Caco-2 (cell line): ENCODE measurements at regions not wholly inside any gene's neighbourhood (a gene's known extent, or its start where the extent isn't known, plus 50 kb on each side); places are given as distances from the start of the nearest gene placed in this dataset.

ENCODE experiments used
- BruUV-seq: library from RNA; stranded (reverse); fragments of 400-500 nt; replicated peaks from 2 replicates; lab custom pipeline; 2021; lab: Mats Ljungman, UMichigan
- CTCF ChIA-PET: fragments of 300-600 bp; sonication (Branson Sonifier 250); formaldehyde crosslinking; loops from one replicate; lab custom pipeline; 2022; ENCODE audit warnings: antibody characterized with exemption; lab: Charles Lee
- POLR2A ChIA-PET: fragments of 300-600 bp; sonication (Branson Sonifier 250); formaldehyde crosslinking; loops from one replicate; lab custom pipeline; 2022; ENCODE audit warnings: antibody characterized with exemption; lab: Charles Lee
- DNase-seq, 2 experiments: peaks; one replicate each; pipeline versions ENCODE4 v3.0.0 to v3.0.0-alpha.2; 2020 to 2022
- H3K27me3 ChIP-seq: replicated peaks from 2 replicates; pipeline ENCODE4 v1.6.0; 2011; ENCODE audit warnings: low read length; ENCODE audit not compliant: control insufficient read depth, insufficient read depth
- H3K36me3 ChIP-seq: 2 replicates; pipeline ENCODE4 v1.5.1; 2011; ENCODE audit warnings: low read length; ENCODE audit not compliant: control insufficient read depth, insufficient read depth
- H3K4me1 ChIP-seq: fragments of 250-450 bp; sonication (Bioruptor Pico); 2 replicates; pipeline ENCODE4 v1.5.1; 2020; ENCODE audit warnings: mild to moderate bottlenecking
- H3K4me3 ChIP-seq: 2 replicates; pipeline ENCODE4 v1.5.1; 2011; ENCODE audit warnings: low read depth, mild to moderate bottlenecking, control low read depth, low read length
- H3K9me3 ChIP-seq: fragments of 250-450 bp; sonication (Bioruptor Pico); 2 replicates; pipeline ENCODE4 v1.5.1; 2020; ENCODE audit warnings: mild to moderate bottlenecking, moderate library complexity
- H3K27ac Mint-ChIP-seq: one replicate; pipeline ENCODE4 v1.8.0; 2022; ENCODE audit warnings: mixed read lengths; ENCODE audit not compliant: unreplicated experiment
- H3K27me3 Mint-ChIP-seq: one replicate; pipeline ENCODE4 v1.8.0; 2022; ENCODE audit warnings: mixed read lengths; ENCODE audit not compliant: insufficient read depth, unreplicated experiment
- H3K36me3 Mint-ChIP-seq: one replicate; pipeline ENCODE4 v1.8.0; 2022; ENCODE audit warnings: mild to moderate bottlenecking, mixed read lengths; ENCODE audit not compliant: insufficient read depth, unreplicated experiment
- H3K4me1 Mint-ChIP-seq: one replicate; pipeline ENCODE4 v1.8.0; 2022; ENCODE audit warnings: low read depth, mixed read lengths; ENCODE audit not compliant: unreplicated experiment
- H3K4me3 Mint-ChIP-seq: one replicate; pipeline ENCODE4 v1.8.0; 2022; ENCODE audit warnings: mild to moderate bottlenecking, moderate library complexity, mixed read lengths; ENCODE audit not compliant: unreplicated experiment
- H3K9me3 Mint-ChIP-seq: one replicate; pipeline ENCODE4 v1.8.0; 2022; ENCODE audit warnings: mixed read lengths; ENCODE audit not compliant: unreplicated experiment
- CTCF ChIP-seq, 2 experiments: fragments of 200-600 bp in 1 of 2; IDR thresholded peaks; 1 replicate in 1 of 2; 2 replicates in 1 of 2; pipeline versions ENCODE4 v1.5.1 to v1.8.0; 2011 to 2022; ENCODE audit warnings: antibody characterized with exemption in 1 of 2, control low read depth in 1 of 2, inconsistent platforms in 1 of 2, low read depth in 1 of 2, low read length in 1 of 2, mild to moderate bottlenecking in 1 of 2, moderate library complexity in 1 of 2; ENCODE audit not compliant: insufficient read depth in 1 of 2, severe bottlenecking in 1 of 2, unreplicated experiment in 1 of 2
- intact Hi-C: fragments of 100-400 bp; cut with micrococcal nuclease; formaldehyde crosslinking; loops from one replicate; pipeline ENCODE4 v1.10.0; 2022; ENCODE audit not compliant: unreplicated experiment

GRCh38 chr2:104412384-104412783 is 441.5 kb upstream of the POU3F3 start:
- intact Hi-C loops = loop anchor here (1.0 to 10.0 kb wide), 4 partner anchors 158 to 462 kb away; no protein-coding TSS in a partner anchor
- Histone ChIP-seq H3K4me3 (no peak overlapping the region), H3K36me3 (no peaks in the 10 kb centered on the region), H3K9me3 (no peaks in the 10 kb centered on the region), H3K27me3 (no peaks in the 10 kb centered on the region), H3K4me1 (no peaks in the 10 kb centered on the region)
- TF ChIP-seq CTCF (IDR thresholded peaks at IDR 0.05; ENCODE audit: insufficient read depth in 1 of 2, low read depth in 1 of 2, low read length in 1 of 2, severe bottlenecking in 1 of 2, unreplicated experiment in 1 of 2) = peak; percentile 42 to 52
- ChIA-PET CTCF (no interaction called here), POLR2A (no interaction called here)
- Mint-ChIP-seq H3K9me3 (no peaks in the 10 kb centered on the region), H3K36me3 (no peaks in the 10 kb centered on the region), H3K27me3 (peaks cover 23% of the 10 kb centered on the region), H3K4me3 (no peak overlapping the region), H3K27ac (no peak overlapping the region), H3K4me1 (no peaks in the 10 kb centered on the region)
- DNase-seq = peak in 1 of 2 experiments; percentile 44
- no TSS peak for BruUV-seq

- TF ChIP-seq CTCF (IDR thresholded peaks at IDR 0.05; ENCODE audit: insufficient read depth in 1 of 2, low read depth in 1 of 2, low read length in 1 of 2, severe bottlenecking in 1 of 2, unreplicated experiment in 1 of 2) = no peak
- DNase-seq = no peak
- no TSS peak for BruUV-seq
- H3K27me3 Mint-ChIP-seq = peaks cover 21% of the 10 kb centered on the region
- Histone ChIP-seq H3K9me3 (no peaks in the 10 kb centered on the region), H3K4me1 (no peaks in the 10 kb centered on the region), H3K36me3 (no peaks in the 10 kb centered on the region), H3K27me3 (no peaks in the 10 kb centered on the region), H3K4me3 (no peak overlapping the region)
- ChIA-PET POLR2A (no interaction called here), CTCF (interaction anchor here (0.6 kb wide), 1 partner anchor 1019 kb away, joined by 3 read pairs; no protein-coding TSS in a partner anchor)
- H3K9me3 Mint-ChIP-seq = no peaks in the 10 kb centered on the region
- no peaks in the 10 kb centered on the region for H3K4me1 Mint-ChIP-seq
- H3K4me3 Mint-ChIP-seq = no peak overlapping the region
- no peaks in the 10 kb centered on the region for H3K36me3 Mint-ChIP-seq
- intact Hi-C loops = loop anchor here (2.0 to 10.0 kb wide), 2 partner anchors 455 to 461 kb away; no protein-coding TSS in a partner anchor
- H3K27ac Mint-ChIP-seq = no peak overlapping the region
Observed at GRCh38 chr2:104413890-104414289, 440.0 kb upstream of the POU3F3 start.

GRCh38 chr2:104415284-104415683 is 438.6 kb upstream of the POU3F3 start:
- CTCF ChIA-PET = no interaction called here
- no peaks in the 10 kb centered on the region for H3K36me3 ChIP-seq
- Mint-ChIP-seq H3K4me3 (no peak overlapping the region), H3K27me3 (peaks cover 21% of the 10 kb centered on the region), H3K9me3 (no peaks in the 10 kb centered on the region), H3K4me1 (no peaks in the 10 kb centered on the region), H3K36me3 (no peaks in the 10 kb centered on the region), H3K27ac (no peak overlapping the region)
- H3K4me3 ChIP-seq = no peak overlapping the region
- intact Hi-C loops = loop anchor here (10.0 kb wide), 1 partner anchor 460 kb away; no protein-coding TSS in a partner anchor
- H3K27me3 ChIP-seq = no peaks in the 10 kb centered on the region
- POLR2A ChIA-PET = no interaction called here
- H3K9me3 ChIP-seq = no peaks in the 10 kb centered on the region
- no peak for DNase-seq
- no TSS peak for BruUV-seq
- no peaks in the 10 kb centered on the region for H3K4me1 ChIP-seq
- TF ChIP-seq CTCF (IDR thresholded peaks at IDR 0.05; ENCODE audit: insufficient read depth in 1 of 2, low read depth in 1 of 2, low read length in 1 of 2, severe bottlenecking in 1 of 2, unreplicated experiment in 1 of 2) = no peak
